HG03460 (cell line): ENCODE measurements at regions not wholly inside any gene's neighbourhood (a gene's known extent, or its start where the extent isn't known, plus 50 kb on each side); places are given as distances from the start of the nearest gene placed in this dataset.
"Not testable (repeated sequence)": the region's sequence is repeated elsewhere in the genome, so short reads cannot be mapped to it uniquely, and the experiment has no call there.

ENCODE experiments used
- ATAC-seq: cut with Tn5 transposase; IDR thresholded peaks from one replicate; pipeline ENCODE4 v1.9.1; 2021; ENCODE audit not compliant: unreplicated experiment

DNA sequence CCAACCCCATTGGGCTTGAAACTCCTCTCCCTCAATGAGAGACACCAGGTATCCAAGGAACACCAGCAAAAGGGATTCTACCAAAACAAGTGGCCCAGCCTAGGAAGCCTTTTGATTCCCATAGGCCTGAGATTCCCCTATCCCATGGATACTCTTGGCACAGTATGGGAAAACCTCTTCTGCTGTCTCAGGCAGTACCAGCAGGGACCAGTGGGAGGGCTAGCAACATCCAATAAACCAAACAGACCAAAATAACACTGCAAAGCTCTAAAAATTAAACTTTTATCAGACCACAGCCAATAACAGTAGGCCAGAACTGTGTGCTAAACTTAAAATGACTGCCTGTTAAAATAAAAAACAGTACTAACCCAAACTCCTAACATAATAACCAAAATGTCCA is 153.9 kb upstream of the CES5A start:
- ATAC-seq, result no peak

DNA sequence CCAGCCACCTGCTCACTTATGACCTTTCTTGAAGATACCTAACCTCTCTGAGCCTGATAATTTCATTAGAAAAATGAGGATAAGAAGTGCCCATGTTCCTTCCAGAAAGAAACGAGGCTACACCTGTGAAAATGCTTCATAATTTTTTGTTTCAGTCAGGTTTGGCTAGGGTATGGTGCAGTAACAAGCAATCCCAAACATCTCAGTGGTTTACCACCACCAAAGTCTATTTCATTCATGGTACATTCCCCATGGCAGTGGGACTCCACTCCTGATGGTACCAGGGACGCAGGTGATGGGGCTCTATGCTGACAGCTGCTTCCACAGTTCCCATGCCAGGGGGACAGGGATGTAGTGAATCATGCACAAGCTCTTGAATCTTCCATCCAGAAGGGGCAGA is 147.6 kb upstream of the CES5A start:
- no peak for ATAC-seq

DNA sequence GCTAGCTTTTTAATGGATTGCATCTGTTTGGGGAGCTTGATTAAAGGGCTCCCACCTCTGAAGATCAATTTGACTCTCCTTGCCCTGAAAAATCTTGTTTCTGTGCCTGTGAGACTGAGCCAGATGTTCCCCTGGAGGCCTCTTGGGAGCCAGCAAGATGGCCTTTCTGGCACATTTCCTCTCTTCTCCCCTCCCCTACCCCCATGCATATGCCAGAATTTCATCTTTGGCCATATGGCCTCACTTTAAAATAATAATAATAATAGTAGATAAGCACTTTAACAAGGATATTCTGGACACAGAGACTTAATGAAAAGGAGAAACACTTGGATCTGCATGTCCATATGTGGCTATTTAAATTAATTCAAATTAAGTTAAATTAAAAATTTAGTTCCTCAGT is 144.1 kb upstream of the CES5A start:
- ATAC-seq, result no peak

DNA sequence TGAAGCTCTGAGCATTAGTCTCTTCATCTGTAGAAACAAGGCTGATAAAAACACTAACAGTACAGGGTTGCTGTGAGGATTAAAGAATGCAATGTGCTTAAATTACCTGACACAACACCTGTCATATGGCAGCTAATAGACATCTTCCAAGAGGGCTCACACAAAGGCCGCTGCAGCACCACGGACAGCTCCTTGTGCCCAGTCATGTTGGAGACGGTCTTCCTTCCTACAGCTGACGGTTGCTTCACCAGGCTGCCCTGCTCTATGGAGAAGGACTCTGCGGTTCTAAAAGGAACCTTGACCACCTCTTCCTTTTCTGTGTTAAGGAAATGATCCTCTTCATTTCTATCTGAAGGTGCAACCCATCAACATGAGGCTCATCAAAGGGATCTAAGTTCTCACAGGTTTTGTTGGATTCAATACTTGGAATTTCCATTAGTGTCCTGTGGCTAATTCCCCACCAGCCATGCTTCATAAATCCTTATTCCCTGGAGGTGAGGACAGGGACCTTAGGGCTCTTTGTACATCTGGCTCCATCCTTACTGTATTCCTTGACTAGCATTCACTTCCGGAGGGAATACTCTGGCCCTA is 138.9 kb upstream of the CES5A start:
- ATAC-seq, result no peak

DNA sequence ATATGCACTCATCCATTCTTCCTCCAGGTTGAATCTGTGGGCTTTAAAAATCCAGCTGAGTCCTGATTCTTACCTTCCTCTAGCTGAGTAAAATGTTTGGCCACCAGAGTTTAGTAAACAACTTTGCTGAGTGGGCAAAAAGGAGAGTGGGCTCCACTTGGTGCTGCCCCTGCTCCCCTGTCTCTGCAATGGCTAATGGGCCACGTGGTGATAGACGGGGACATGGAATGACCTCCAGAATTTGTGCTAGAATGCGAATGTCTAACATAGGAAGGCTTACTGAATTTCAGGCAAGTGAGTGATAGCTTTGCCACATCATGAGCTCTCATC is 137.3 kb upstream of the CES5A start:
- no peak for ATAC-seq

- ATAC-seq, result no peak
These were observed 136.8 kb upstream of the CES5A start for GRCh38 chr16:56011808-56012481.

- ATAC-seq, result no peak
These were observed 130.8 kb upstream of the CES5A start for GRCh38 chr16:56005958-56006357.

- no peak for ATAC-seq
These were observed 124.5 kb upstream of the CES5A start for GRCh38 chr16:55999683-56000082.

DNA sequence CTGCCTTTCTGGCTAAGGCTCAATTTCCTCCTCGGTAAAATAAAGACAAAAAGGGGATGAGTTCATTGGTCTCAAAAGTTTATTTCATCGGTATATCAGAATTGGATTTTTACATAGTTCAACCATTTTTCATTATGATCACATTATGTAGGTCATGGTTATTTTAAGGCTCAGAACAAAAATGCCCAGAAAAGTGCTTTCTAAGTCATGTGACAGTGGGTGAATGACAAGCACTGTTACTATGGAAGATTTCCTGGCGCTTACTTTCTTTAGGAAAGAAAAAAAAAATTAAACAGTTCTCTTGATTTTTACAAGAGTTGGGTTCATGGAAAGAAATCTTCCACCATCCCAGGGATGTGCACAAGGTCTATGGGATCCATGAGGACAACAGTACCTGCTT is 117.9 kb upstream of the CES5A start:
- no peak for ATAC-seq

DNA sequence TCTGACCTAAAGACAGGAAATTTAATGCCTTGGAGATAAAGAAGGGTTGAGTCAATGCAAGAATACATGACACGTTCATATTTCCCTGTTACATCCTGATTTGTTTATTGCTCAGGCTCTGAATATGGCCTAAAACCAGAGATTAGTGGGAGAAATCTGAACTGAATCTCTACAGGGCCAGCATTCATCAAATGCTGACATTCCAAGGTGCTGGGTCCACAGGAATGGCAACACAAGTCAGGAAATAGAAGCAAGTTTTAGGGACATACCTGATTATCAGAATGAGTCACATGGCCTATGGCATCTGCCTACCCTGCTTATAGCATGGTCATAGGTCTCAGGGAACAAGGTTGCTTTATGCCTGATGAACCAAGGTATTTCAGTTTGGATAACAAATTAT is 117.4 kb upstream of the CES5A start:
- ATAC-seq, result no peak

DNA sequence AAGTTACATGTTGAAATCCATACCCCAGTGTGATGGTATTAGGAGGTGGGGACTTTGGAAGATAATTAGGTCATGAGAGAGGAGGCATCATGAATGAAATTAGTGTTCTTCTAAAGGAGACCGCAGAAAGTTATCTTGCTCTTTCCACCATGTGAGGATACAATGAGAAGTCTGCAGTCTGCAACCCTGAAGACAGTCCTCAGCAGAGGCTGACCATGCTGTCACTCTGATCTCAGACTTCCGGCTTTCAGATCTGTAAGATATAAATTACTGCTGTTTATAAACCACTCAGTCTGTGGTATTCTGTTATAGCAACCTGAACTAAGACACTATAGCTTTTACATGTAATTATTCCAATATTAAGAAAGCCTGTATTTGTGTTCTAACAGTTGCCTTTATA is 116.7 kb upstream of the CES5A start:
- ATAC-seq, result no peak

- ATAC-seq, result no peak
These were observed 114.4 kb upstream of the CES5A start for GRCh38 chr16:55989569-55989907.

- ATAC-seq, result not testable (repeated sequence)
These were observed 113.8 kb upstream of the CES5A start for GRCh38 chr16:55988850-55989568.

DNA sequence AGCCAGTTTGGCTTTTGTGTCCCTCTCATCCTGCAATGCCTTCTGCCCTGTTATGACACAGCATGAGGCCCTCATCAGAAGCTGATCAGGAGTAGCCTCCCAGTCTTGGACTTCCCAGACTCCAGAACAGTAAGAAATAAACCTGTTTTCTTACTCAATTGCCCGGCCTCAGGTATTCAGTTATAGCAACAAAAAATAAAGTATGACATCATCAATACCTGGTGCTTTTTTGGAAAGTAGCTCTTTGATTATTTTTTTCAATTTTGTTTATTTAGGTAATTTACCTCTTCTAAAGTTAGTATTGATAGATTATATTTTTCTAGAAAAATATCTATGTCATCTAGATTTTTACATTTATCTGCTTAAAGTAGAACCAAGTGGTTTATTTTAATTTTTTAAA is 112.8 kb upstream of the CES5A start:
- no peak for ATAC-seq

DNA sequence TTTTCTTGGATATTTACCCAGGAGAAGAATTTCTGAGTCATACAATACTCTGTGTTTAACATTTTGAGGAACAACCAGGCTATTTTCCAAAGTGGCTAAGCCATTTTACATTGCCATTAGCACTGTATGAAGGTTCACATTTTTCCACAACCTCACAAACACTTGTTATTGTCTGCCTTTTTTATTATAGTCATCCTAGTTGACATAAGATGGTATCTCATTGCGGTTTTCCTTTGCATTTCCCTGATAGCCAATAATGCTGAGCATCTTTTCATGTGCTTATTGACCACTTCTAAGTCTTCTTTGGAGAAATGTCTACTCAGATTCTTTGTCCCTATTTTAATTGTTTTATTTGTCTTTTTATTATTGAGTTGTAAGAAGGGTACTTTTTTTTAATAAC is 107.4 kb upstream of the CES5A start:
- no peak for ATAC-seq

GRCh38 chr16:55981557-55981956 is 106.4 kb upstream of the CES5A start:
- no peak for ATAC-seq

DNA sequence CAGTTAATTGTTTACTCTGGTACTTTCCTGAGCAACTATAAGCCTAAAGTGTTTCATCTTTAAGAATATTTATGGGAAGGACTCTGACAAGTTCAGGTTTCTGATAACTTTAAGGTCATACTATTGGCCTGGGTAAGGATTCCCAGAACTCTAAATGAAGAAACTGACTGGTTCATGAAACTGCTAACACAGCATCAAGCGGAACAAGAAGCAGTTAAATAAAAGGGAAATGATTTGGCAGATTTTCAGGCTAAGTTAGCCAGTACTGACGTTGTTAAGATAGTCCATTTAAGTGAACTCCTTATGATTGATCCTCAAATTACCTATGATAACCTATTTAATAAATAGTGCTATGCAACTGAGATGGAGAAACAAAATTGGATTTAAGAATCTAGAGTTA is 101.6 kb upstream of the CES5A start:
- no peak for ATAC-seq

GRCh38 chr16:55971447-55971846 is 96.3 kb upstream of the CES5A start:
- no peak for ATAC-seq

DNA sequence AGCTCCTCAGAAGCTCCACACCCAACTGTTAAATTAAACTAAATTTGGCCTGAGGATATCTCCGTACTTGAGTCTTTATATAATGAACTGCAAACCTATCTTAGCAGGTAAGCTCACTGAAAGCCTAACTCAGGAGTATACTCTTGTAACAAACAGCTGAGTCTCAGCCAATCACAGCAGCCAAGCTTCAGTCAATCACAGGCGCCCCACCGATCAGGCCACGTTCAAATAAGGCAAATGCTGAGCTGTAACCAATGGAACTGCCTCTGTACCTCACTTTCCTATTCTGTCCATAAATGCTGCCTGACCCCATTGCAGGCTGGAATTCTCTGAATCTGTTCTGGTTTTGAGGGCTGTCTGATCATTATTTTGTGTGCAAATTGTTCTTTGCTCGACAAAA is 93.0 kb upstream of the CES5A start:
- ATAC-seq, result no peak

DNA sequence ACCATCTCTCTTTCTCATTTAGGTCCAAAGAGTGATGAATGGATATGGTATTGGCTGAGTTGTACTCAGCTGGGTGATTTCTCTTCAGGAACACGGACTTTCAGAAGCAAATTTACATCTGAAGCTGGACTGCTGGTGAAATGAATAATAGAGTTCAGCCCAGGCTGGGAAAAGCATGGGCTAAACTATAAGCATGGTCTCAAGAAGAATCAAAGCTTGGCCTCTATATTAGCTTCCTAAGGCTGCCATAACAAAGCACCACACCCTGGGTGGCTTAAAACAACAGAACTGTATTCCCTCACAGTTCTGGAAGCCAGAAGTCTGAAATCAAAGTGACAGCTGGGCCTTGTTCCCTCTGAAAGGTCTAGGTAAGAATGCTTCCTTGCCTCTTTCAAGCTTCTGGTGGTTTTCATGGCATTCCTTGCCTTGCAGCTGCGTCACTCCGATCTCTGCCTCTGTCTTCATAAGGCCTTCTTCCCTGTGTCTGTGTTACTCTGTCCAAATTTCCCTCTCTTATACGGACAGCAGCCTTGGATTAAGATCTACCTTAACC is 89.8 kb upstream of the CES5A start:
- ATAC-seq, result no peak

GRCh38 chr16:55955845-55956244 is 80.7 kb upstream of the CES5A start:
- ATAC-seq, result no peak

DNA sequence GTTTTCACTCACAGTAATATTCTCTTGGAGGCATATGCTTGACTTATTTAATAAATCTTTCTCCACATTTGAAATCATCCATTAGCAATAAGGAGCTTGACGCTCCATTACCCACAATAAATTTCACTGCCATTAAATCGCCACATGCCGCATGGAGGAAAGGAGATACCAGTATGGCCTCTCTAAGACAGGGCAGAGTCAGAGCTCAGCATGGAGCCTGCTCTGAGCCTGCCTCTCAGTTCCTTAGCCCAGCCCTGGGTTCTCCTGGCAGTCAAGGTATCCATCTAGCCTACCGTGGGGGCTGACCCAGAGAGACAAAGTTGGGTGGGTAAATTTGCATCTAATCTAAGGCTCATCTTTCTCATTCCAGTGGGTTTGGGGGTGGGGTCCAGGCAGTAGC is 80.3 kb upstream of the CES5A start:
- no peak for ATAC-seq

GRCh38 chr16:55954906-55955305 is 79.7 kb upstream of the CES5A start:
- ATAC-seq, result no peak
